ENCODE measurements at regions not wholly inside any gene's neighbourhood (a gene's known extent, or its start where the extent isn't known, plus 50 kb on each side); places are given as distances from the start of the nearest gene placed in this dataset.

DNA sequence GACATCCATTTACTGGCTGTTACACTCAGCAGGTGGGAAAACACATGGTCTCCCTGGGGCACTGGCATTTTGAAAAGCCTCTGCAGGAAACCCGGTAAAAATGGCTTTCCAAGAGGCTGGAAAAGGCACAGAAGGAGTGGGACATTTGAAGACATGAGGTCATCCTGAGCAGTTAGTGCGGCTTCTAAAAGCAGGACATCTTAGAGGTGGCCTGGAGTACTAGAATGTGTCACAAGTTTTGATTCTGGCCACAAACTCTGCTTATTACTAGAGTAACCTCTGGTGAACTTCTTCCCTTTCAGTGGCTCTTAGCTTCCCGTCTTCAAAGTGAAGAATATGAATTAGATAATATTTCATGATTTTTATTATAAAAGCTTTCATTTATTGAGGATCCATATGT is 423.0 kb upstream of the BRINP1 start:
- H3K27ac ChIP-seq (ENCODE audit: low read length): no peak overlapping the region
- no peaks in the 10 kb centered on the region for H3K27me3 ChIP-seq (ENCODE audit: control insufficient read depth in 1 of 2, insufficient read depth in 2 of 2, low read length in 2 of 2)
- no peaks in the 10 kb centered on the region for H3K9me3 ChIP-seq (ENCODE audit: control insufficient read depth in 2 of 2, low read length in 2 of 2)
- no peaks in the 10 kb centered on the region for H3K36me3 ChIP-seq (ENCODE audit: control insufficient read depth in 2 of 2, insufficient read depth in 2 of 2, low read length in 2 of 2)
- no peak overlapping the region for H3K9ac ChIP-seq (ENCODE audit: low read length in 2 of 2)
- no peaks in the 10 kb centered on the region for H3K4me1 ChIP-seq (ENCODE audit: control insufficient read depth, insufficient read depth, low read length)
- H3K4me3 ChIP-seq (ENCODE audit: low read length in 2 of 2): no peak overlapping the region

DNA sequence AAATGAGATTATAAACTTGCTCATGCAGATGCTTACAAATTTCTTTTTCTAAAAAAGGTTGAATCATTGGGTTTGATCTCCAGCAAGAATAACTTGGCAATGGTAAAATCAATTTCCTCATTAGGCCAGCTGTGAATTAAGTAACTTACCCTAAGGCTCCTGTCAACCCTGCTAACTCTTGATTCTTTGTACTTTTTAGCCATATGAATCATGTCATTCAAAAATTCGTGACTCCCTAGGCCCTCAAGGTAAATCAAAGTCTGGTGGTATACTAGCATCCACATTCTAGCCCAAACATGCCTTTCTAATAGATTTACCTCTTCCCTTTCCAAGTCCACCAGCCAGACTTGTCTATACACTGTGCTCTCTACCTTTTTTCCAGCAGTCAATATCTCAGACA is 420.8 kb upstream of the BRINP1 start:
- Histone ChIP-seq H3K4me3 (ENCODE audit: low read length in 2 of 2) (no peak overlapping the region), H3K4me1 (ENCODE audit: control insufficient read depth, insufficient read depth, low read length) (no peaks in the 10 kb centered on the region), H3K27me3 (ENCODE audit: control insufficient read depth in 1 of 2, insufficient read depth in 2 of 2, low read length in 2 of 2) (no peaks in the 10 kb centered on the region), H3K9ac (ENCODE audit: low read length in 2 of 2) (no peak overlapping the region), H3K27ac (ENCODE audit: low read length) (no peak overlapping the region), H3K36me3 (ENCODE audit: control insufficient read depth in 2 of 2, insufficient read depth in 2 of 2, low read length in 2 of 2) (no peaks in the 10 kb centered on the region), H3K9me3 (ENCODE audit: control insufficient read depth in 2 of 2, low read length in 2 of 2) (no peaks in the 10 kb centered on the region)

DNA sequence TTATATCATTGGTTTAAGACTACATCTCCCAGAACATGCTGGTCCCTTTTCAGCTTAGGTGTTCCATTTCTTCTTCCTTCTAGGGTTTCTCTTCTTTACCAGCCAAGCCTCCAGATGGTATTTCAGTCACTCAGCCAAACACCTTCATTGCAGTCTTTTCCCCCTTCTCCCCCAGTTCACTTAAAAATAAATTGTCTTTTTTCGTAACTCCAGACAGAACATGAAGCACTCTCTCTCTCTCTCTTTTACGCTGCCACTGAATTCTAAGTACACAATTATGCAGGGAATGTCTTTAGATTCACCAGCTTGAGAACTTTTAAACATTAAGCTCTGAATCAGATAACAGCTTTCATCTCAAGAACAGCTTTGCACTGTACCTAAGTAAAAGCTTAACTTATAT is 419.7 kb upstream of the BRINP1 start:
- Histone ChIP-seq H3K27me3 (ENCODE audit: control insufficient read depth in 1 of 2, insufficient read depth in 2 of 2, low read length in 2 of 2) (no peaks in the 10 kb centered on the region), H3K27ac (ENCODE audit: low read length) (no peak overlapping the region), H3K4me1 (ENCODE audit: control insufficient read depth, insufficient read depth, low read length) (no peaks in the 10 kb centered on the region), H3K9ac (ENCODE audit: low read length in 2 of 2) (no peak overlapping the region), H3K9me3 (ENCODE audit: control insufficient read depth in 2 of 2, low read length in 2 of 2) (no peaks in the 10 kb centered on the region), H3K36me3 (ENCODE audit: control insufficient read depth in 2 of 2, insufficient read depth in 2 of 2, low read length in 2 of 2) (no peaks in the 10 kb centered on the region), H3K4me3 (ENCODE audit: low read length in 2 of 2) (no peak overlapping the region)

DNA sequence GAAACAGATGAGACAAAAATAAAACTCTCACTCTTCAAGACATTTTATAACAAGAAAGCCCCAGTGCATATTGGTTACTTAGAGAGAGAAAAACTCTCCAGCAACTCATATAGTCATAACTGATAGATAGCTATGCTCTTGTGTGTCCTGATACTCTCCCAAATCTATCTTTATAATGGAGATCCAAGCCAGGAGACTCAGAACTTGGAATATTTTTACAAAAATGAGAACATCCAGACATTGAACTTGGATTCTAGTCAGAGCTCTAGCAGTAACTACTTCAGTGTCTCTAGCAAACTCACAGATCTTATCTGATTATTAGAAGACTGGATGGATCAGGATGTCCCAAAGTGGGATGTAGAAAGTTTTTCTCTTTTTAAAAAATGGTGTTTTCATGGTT is 412.7 kb upstream of the BRINP1 start:
- Histone ChIP-seq H3K27ac (ENCODE audit: low read length) (no peak overlapping the region), H3K4me3 (ENCODE audit: low read length in 2 of 2) (no peak overlapping the region), H3K27me3 (ENCODE audit: control insufficient read depth in 1 of 2, insufficient read depth in 2 of 2, low read length in 2 of 2) (no peaks in the 10 kb centered on the region)

DNA sequence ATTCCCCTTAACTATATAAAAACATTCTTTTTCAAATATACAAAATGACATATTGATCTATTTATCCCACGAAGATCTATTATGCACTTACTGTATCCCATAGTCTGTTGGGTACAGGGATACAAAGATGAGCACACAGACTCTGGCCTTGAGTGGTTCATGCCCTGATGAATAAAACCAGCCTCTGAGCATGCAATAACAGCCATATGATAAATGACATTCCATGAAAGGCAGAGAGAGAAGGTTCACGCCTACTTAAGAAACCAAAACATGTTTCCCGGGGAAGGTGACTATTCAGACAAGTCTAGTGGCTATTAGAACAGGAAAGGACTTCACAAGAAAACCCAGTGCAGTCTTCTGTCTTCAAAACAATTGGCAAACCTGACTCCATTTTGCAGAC is 406.2 kb upstream of the BRINP1 start:
- H3K27me3 ChIP-seq (ENCODE audit: control insufficient read depth in 1 of 2, insufficient read depth in 2 of 2, low read length in 2 of 2): no peaks in the 10 kb centered on the region
- no peak overlapping the region for H3K27ac ChIP-seq (ENCODE audit: low read length)
- H3K9ac ChIP-seq (ENCODE audit: low read length in 2 of 2): no peak overlapping the region
- no peak overlapping the region for H3K4me3 ChIP-seq (ENCODE audit: low read length in 2 of 2)
- H3K4me1 ChIP-seq (ENCODE audit: control insufficient read depth, insufficient read depth, low read length): no peaks in the 10 kb centered on the region
- H3K36me3 ChIP-seq (ENCODE audit: control insufficient read depth in 2 of 2, insufficient read depth in 2 of 2, low read length in 2 of 2): no peaks in the 10 kb centered on the region
- H3K9me3 ChIP-seq (ENCODE audit: control insufficient read depth in 2 of 2, low read length in 2 of 2): no peaks in the 10 kb centered on the region

More for the DNA sequence above, 412.7 kb upstream of the BRINP1 start:
- Histone ChIP-seq H3K9ac (ENCODE audit: low read length in 2 of 2) (no peak overlapping the region), H3K36me3 (ENCODE audit: control insufficient read depth in 2 of 2, insufficient read depth in 2 of 2, low read length in 2 of 2) (no peaks in the 10 kb centered on the region), H3K9me3 (ENCODE audit: control insufficient read depth in 2 of 2, low read length in 2 of 2) (no peaks in the 10 kb centered on the region), H3K4me1 (ENCODE audit: control insufficient read depth, insufficient read depth, low read length) (no peaks in the 10 kb centered on the region)

DNA sequence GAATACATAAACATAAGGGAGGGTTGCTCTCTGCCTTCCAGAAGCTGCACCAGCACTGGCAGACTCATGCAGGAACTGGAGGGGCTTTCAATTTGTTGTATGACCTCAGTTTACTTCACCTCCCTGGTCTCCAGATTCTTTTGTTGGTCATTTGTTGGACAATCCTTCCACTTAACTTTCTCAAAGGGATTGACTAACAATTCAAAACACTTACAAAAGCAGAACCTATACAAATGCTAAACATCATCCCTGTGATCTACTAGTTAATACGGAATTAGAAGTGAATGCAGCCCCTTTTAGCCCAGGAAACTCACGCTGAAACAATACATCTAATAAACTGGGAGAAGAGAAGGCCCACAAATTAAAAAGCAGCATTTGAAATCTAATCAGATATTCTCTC is 404.6 kb upstream of the BRINP1 start:
- Histone ChIP-seq H3K36me3 (ENCODE audit: control insufficient read depth in 2 of 2, insufficient read depth in 2 of 2, low read length in 2 of 2) (no peaks in the 10 kb centered on the region), H3K27ac (ENCODE audit: low read length) (no peak overlapping the region), H3K4me1 (ENCODE audit: control insufficient read depth, insufficient read depth, low read length) (no peaks in the 10 kb centered on the region), H3K9me3 (ENCODE audit: control insufficient read depth in 2 of 2, low read length in 2 of 2) (no peaks in the 10 kb centered on the region), H3K9ac (ENCODE audit: low read length in 2 of 2) (no peak overlapping the region), H3K4me3 (ENCODE audit: low read length in 2 of 2) (no peak overlapping the region), H3K27me3 (ENCODE audit: control insufficient read depth in 1 of 2, insufficient read depth in 2 of 2, low read length in 2 of 2) (no peaks in the 10 kb centered on the region)

DNA sequence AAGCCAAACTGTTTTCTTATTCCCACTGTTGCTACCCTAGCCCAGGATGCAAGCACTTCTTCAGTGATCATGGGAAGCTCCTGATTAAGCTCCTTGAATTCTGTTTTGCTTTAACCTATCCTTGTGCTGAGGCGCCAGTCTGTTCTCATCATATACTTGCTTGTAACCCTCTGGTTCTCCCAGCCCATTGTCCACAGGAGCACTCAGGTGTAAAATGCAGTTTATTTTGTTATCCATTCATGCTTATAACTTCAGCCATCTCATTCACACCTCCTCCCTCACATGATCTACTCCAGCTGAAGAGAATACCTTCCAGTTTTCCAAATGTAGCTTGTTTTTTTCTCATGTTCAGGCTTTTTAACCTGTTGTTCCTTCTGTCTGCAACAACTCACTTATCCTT is 402.1 kb upstream of the BRINP1 start:
- Histone ChIP-seq H3K27ac (ENCODE audit: low read length) (no peak overlapping the region), H3K9ac (ENCODE audit: low read length in 2 of 2) (no peak overlapping the region), H3K27me3 (ENCODE audit: control insufficient read depth in 1 of 2, insufficient read depth in 2 of 2, low read length in 2 of 2) (no peaks in the 10 kb centered on the region), H3K4me1 (ENCODE audit: control insufficient read depth, insufficient read depth, low read length) (no peaks in the 10 kb centered on the region), H3K9me3 (ENCODE audit: control insufficient read depth in 2 of 2, low read length in 2 of 2) (no peaks in the 10 kb centered on the region), H3K4me3 (ENCODE audit: low read length in 2 of 2) (no peak overlapping the region), H3K36me3 (ENCODE audit: control insufficient read depth in 2 of 2, insufficient read depth in 2 of 2, low read length in 2 of 2) (no peaks in the 10 kb centered on the region)

DNA sequence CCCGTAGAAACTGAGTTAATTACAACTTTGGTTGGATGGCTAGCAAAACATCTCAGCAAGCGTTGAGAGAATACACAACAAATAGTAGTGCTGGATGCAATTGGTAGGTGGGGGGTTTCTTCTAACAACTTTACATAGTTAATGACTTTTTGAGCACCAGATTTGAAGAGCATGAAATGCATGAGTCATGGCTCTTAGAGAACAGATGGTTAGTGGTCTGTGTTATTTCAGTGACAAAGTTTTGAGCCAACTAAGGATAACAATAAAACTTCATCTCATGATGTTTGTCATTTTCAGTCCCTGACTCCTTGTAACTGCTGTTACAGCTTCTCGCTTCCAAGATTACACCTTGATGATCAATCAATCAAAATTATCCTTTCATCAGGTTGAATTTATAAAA is 399.0 kb upstream of the BRINP1 start:
- no peak overlapping the region for H3K9ac ChIP-seq (ENCODE audit: low read length in 2 of 2)
- no peak overlapping the region for H3K27ac ChIP-seq (ENCODE audit: low read length)
- no peak overlapping the region for H3K4me3 ChIP-seq (ENCODE audit: low read length in 2 of 2)
- no peaks in the 10 kb centered on the region for H3K36me3 ChIP-seq (ENCODE audit: control insufficient read depth in 2 of 2, insufficient read depth in 2 of 2, low read length in 2 of 2)
- no peaks in the 10 kb centered on the region for H3K9me3 ChIP-seq (ENCODE audit: control insufficient read depth in 2 of 2, low read length in 2 of 2)
- H3K27me3 ChIP-seq (ENCODE audit: control insufficient read depth in 1 of 2, insufficient read depth in 2 of 2, low read length in 2 of 2): no peaks in the 10 kb centered on the region
- H3K4me1 ChIP-seq (ENCODE audit: control insufficient read depth, insufficient read depth, low read length): no peaks in the 10 kb centered on the region

DNA sequence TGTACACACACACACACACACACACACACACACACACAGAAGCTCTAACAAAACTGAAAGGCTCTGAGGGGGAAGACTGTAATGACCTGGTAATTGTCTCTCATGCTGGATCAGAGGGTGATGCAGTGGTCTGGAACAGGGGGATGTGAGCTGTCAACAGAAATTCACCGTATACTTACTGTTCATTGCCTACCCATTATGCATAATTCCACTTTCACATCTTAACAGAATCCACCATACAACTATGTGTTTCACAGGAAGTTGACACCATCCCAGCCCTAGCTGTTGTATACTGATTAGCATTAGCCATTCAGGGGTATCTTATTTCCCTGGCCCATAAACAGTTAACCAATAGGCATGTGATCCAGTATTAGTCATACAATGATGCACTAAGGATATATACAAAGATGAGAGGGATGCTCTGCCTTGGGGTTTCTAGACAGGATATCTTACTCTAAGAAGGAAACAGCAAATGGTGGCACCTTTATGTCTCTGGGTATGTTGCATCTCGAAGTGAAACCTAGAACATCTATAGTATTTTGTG is 396.5 kb upstream of the BRINP1 start:
- H3K27me3 ChIP-seq (ENCODE audit: control insufficient read depth in 1 of 2, insufficient read depth in 2 of 2, low read length in 2 of 2): no peaks in the 10 kb centered on the region
- H3K9me3 ChIP-seq (ENCODE audit: control insufficient read depth in 2 of 2, low read length in 2 of 2): no peaks in the 10 kb centered on the region
- no peak overlapping the region for H3K27ac ChIP-seq (ENCODE audit: low read length)
- no peaks in the 10 kb centered on the region for H3K4me1 ChIP-seq (ENCODE audit: control insufficient read depth, insufficient read depth, low read length)
- H3K4me3 ChIP-seq (ENCODE audit: low read length in 2 of 2): no peak overlapping the region
- H3K36me3 ChIP-seq (ENCODE audit: control insufficient read depth in 2 of 2, insufficient read depth in 2 of 2, low read length in 2 of 2): no peaks in the 10 kb centered on the region
- no peak overlapping the region for H3K9ac ChIP-seq (ENCODE audit: low read length in 2 of 2)

DNA sequence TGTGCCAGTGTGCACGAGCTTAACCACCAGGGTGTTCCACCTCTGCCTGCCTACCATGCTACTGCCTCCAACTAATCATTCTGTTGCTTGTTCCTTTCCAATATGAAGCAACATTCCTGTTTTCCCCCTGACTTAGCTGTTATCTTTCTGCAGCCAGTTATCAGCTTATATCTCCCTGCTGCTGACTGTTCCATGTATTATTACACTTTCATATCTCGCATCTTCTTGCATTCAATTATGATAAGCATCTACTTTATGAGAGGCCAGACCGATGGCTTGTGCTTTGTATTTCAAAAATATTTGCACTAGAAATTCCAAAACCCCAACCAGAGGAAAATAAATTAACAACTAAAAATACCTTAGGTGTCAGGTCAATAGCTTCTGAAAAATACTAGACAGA is 394.0 kb upstream of the BRINP1 start:
- Histone ChIP-seq H3K27me3 (ENCODE audit: control insufficient read depth in 1 of 2, insufficient read depth in 2 of 2, low read length in 2 of 2) (no peaks in the 10 kb centered on the region), H3K9ac (ENCODE audit: low read length in 2 of 2) (no peak overlapping the region), H3K9me3 (ENCODE audit: control insufficient read depth in 2 of 2, low read length in 2 of 2) (no peaks in the 10 kb centered on the region), H3K27ac (ENCODE audit: low read length) (no peak overlapping the region), H3K36me3 (ENCODE audit: control insufficient read depth in 2 of 2, insufficient read depth in 2 of 2, low read length in 2 of 2) (no peaks in the 10 kb centered on the region), H3K4me3 (ENCODE audit: low read length in 2 of 2) (no peak overlapping the region), H3K4me1 (ENCODE audit: control insufficient read depth, insufficient read depth, low read length) (no peaks in the 10 kb centered on the region)

DNA sequence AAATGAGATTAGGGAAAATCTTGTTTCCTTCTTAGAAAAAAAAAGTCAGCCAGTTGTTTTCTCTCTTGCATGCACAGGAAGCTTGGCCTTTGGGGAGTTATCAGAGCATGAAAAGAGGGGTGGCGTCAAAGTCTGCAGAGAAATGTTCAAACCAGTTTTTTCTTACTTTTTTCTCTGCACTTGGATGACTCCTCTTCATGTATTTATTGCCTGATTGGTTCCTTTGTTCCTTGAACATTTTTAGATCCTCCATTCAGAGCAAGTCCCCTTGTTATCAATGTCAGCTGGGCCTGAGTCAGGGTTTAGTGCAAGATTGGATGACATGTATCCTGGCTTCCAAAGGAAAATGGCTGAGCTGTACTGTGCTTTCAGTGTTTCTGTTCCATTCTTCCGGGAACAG is 392.6 kb upstream of the BRINP1 start:
- H3K27me3 ChIP-seq (ENCODE audit: control insufficient read depth in 1 of 2, insufficient read depth in 2 of 2, low read length in 2 of 2): no peaks in the 10 kb centered on the region
- no peak overlapping the region for H3K4me3 ChIP-seq (ENCODE audit: low read length in 2 of 2)
- H3K9ac ChIP-seq (ENCODE audit: low read length in 2 of 2): no peak overlapping the region
- H3K36me3 ChIP-seq (ENCODE audit: control insufficient read depth in 2 of 2, insufficient read depth in 2 of 2, low read length in 2 of 2): no peaks in the 10 kb centered on the region
- H3K27ac ChIP-seq (ENCODE audit: low read length): no peak overlapping the region
- no peaks in the 10 kb centered on the region for H3K4me1 ChIP-seq (ENCODE audit: control insufficient read depth, insufficient read depth, low read length)
- H3K9me3 ChIP-seq (ENCODE audit: control insufficient read depth in 2 of 2, low read length in 2 of 2): peaks cover 0 to 2% of the 10 kb centered on the region in 2 donors

Data from stomach smooth muscle (tissue), 2 donors.